ENCODE measurements at regions not wholly inside any gene's neighbourhood (a gene's known extent, or its start where the extent isn't known, plus 50 kb on each side); places are given as distances from the start of the nearest gene placed in this dataset.

- ATAC-seq (no peak), DNase-seq (no peak)
- 47 to 48% methylated on average over 3 of the region's 3 CpGs for WGBS, 2 donors
- H3K9me3 ChIP-seq = peaks cover 0 to 10% (median 0%) of the 10 kb centered on the region in 11 donors
- H3K36me3 ChIP-seq = no peaks in the 10 kb centered on the region
- no peak overlapping the region for H3K4me3 ChIP-seq
- no peaks in the 10 kb centered on the region for H3K27me3 ChIP-seq
- no peak overlapping the region for H3K27ac ChIP-seq
- H3K4me1 ChIP-seq = no peaks in the 10 kb centered on the region
- intact Hi-C loops (cut with DNase I) = no loop called here
- no peak for TF ChIP-seq CTCF (IDR thresholded peaks at IDR 0.05)
Measured at GRCh38 chr4:162234595-162234994, 70.8 kb upstream of the FSTL5 start.

GRCh38 chr4:162232349-162232748, 68.5 kb upstream of the FSTL5 start:
- ATAC-seq = no peak
- no peak for TF ChIP-seq CTCF (IDR thresholded peaks at IDR 0.05)
- H3K36me3 ChIP-seq = no peaks in the 10 kb centered on the region
- peaks cover 0 to 10% (median 0%) of the 10 kb centered on the region in 11 donors for H3K9me3 ChIP-seq
- DNase-seq = no peak
- intact Hi-C loops (cut with DNase I) = no loop called here
- H3K27ac ChIP-seq = no peak overlapping the region
- H3K4me3 ChIP-seq = no peak overlapping the region
- no peaks in the 10 kb centered on the region for H3K4me1 ChIP-seq
- no peaks in the 10 kb centered on the region for H3K27me3 ChIP-seq

- 74 to 79% methylated on average over 2 of the region's 2 CpGs for WGBS, 2 donors
Measured at GRCh38 chr4:162229670-162230069, 65.9 kb upstream of the FSTL5 start.

GRCh38 chr4:162221148-162221547, 57.3 kb upstream of the FSTL5 start:
- H3K27me3 ChIP-seq = no peaks in the 10 kb centered on the region
- WGBS, 2 donors = 66 to 78% methylated on average over 4 of the region's 4 CpGs
- ATAC-seq = no peak
- DNase-seq = no peak
- no peaks in the 10 kb centered on the region for H3K36me3 ChIP-seq
- H3K27ac ChIP-seq = no peak overlapping the region
- H3K4me1 ChIP-seq = no peaks in the 10 kb centered on the region
- H3K4me3 ChIP-seq = no peak overlapping the region
- H3K9me3 ChIP-seq = no peaks in the 10 kb centered on the region
- TF ChIP-seq CTCF (IDR thresholded peaks at IDR 0.05) = no peak
- intact Hi-C loops (cut with DNase I) = no loop called here

More at GRCh38 chr4:162229670-162230069, 65.9 kb upstream of the FSTL5 start:
- no peaks in the 10 kb centered on the region for H3K36me3 ChIP-seq
- peaks cover 0 to 10% (median 0%) of the 10 kb centered on the region in 11 donors for H3K9me3 ChIP-seq
- TF ChIP-seq CTCF (IDR thresholded peaks at IDR 0.05) = no peak
- H3K4me1 ChIP-seq = no peaks in the 10 kb centered on the region
- ATAC-seq (no peak), DNase-seq (no peak)
- no peak overlapping the region for H3K4me3 ChIP-seq
- H3K27me3 ChIP-seq = no peaks in the 10 kb centered on the region
- intact Hi-C loops (cut with DNase I) = no loop called here
- H3K27ac ChIP-seq = no peak overlapping the region

Data from heart right ventricle (tissue), 16 donors.